ENCODE measurements at regions not wholly inside any gene's neighbourhood (a gene's known extent, or its start where the extent isn't known, plus 50 kb on each side); places are given as distances from the start of the nearest gene placed in this dataset.

DNA sequence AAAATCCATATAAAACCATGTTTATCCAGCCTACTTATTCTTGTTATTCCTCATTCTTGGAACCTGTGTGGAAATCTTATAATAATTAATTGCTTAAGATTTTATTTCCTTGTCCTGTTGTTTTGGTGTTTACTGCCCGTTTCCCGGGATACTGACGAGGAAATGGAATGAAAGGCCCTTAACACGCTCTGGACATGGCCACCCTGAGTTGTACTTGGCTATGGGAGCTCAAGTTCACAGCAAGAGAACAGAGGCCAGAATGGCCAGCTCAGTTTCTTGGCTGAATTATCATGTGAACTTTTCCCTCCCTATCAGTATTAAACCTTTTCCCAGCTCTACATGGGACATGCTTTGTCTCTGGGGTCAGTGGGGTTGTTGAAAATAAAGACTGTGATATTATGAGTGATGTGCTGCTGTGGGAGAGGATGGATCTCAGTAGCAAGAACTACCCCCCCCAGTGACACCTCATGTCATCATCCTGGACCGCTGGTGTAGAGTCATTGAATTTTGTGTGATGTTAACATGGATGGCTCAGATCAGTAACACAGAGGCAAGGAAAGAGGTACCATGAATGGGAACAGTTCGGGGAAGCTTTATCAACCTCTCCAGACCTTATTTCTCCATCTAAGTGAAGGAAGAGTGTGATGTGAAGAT is 87.0 kb upstream of the IGFBP3 start:
- TF ChIP-seq FOXP2 (optimal IDR thresholded peaks at IDR 0.05; ENCODE audit: borderline replicate concordance, extremely low read depth, extremely low read length, insufficient read depth) (no peak), SIN3A (IDR thresholded peaks at IDR 0.05; ENCODE audit: borderline replicate concordance, insufficient read depth, low read length) (no peak), POLR2AphosphoS5 (IDR thresholded peaks at IDR 0.05; ENCODE audit: low read depth, low read length) (no peak)
- TF ChIP-seq, protein P1, sequence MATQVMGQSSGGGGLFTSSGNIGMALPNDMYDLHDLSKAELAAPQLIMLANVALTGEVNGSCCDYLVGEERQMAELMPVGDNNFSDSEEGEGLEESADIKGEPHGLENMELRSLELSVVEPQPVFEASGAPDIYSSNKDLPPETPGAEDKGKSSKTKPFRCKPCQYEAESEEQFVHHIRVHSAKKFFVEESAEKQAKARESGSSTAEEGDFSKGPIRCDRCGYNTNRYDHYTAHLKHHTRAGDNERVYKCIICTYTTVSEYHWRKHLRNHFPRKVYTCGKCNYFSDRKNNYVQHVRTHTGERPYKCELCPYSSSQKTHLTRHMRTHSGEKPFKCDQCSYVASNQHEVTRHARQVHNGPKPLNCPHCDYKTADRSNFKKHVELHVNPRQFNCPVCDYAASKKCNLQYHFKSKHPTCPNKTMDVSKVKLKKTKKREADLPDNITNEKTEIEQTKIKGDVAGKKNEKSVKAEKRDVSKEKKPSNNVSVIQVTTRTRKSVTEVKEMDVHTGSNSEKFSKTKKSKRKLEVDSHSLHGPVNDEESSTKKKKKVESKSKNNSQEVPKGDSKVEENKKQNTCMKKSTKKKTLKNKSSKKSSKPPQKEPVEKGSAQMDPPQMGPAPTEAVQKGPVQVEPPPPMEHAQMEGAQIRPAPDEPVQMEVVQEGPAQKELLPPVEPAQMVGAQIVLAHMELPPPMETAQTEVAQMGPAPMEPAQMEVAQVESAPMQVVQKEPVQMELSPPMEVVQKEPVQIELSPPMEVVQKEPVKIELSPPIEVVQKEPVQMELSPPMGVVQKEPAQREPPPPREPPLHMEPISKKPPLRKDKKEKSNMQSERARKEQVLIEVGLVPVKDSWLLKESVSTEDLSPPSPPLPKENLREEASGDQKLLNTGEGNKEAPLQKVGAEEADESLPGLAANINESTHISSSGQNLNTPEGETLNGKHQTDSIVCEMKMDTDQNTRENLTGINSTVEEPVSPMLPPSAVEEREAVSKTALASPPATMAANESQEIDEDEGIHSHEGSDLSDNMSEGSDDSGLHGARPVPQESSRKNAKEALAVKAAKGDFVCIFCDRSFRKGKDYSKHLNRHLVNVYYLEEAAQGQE (IDR thresholded peaks at IDR 0.05; ENCODE audit: insufficient read depth in 1 of 2, low read depth in 2 of 2, low read length in 2 of 2) = no peak

DNA sequence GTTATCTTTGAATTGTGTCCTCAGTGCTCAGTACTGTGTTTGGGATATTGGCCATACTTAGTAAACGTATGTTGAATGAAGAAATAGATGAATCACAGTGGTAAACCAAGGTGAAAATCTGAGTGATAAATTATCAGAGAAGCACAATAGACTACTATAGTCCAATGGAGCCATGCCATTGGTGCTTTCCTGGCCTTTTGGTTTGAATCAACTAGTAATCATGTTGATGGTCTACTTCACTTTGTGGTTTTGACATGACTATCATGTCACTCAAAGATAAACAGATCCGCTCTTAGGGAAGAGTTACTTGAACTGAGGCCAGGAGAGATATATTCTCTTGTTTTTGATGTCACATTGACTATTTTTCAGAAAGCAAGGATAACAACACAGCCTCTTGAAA is 86.1 kb upstream of the IGFBP3 start:
- TF ChIP-seq SIN3A (IDR thresholded peaks at IDR 0.05; ENCODE audit: borderline replicate concordance, insufficient read depth, low read length) = no peak
- TF ChIP-seq POLR2AphosphoS5 (IDR thresholded peaks at IDR 0.05; ENCODE audit: low read depth, low read length) = no peak
- TF ChIP-seq, protein P1 (IDR thresholded peaks at IDR 0.05; ENCODE audit: insufficient read depth in 1 of 2, low read depth in 2 of 2, low read length in 2 of 2) = no peak
- no peak for TF ChIP-seq TAF1 (IDR thresholded peaks at IDR 0.05; ENCODE audit: borderline replicate concordance, insufficient read depth, low read length)
- no peak for TF ChIP-seq FOXP2 (optimal IDR thresholded peaks at IDR 0.05; ENCODE audit: borderline replicate concordance, extremely low read depth, extremely low read length, insufficient read depth)

DNA sequence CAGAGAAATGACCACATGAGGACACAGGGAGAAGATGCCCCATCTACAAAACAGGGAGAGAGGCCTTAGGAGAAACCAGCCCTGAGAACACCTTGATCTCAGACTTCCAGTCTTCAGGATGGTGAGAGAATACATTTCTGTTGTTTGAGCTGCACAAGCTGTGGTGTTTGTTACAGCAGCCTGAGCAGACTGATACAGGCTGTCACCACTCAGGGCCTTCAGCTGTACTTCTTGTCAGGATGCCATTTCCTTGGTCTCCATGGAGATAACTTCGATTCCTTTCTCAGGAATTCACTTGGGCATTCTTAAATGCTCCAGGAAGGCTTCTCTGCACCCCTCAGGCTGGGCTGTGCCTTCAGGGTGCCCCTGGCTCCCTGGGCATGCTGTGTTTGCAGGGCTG is 85.7 kb upstream of the IGFBP3 start:
- TF ChIP-seq FOXP2 (optimal IDR thresholded peaks at IDR 0.05; ENCODE audit: borderline replicate concordance, extremely low read depth, extremely low read length, insufficient read depth) = no peak
- TF ChIP-seq, protein P1 (IDR thresholded peaks at IDR 0.05; ENCODE audit: insufficient read depth in 1 of 2, low read depth in 2 of 2, low read length in 2 of 2) = no peak
- TF ChIP-seq POLR2AphosphoS5 (IDR thresholded peaks at IDR 0.05; ENCODE audit: low read depth, low read length) = no peak
- TF ChIP-seq TAF1 (IDR thresholded peaks at IDR 0.05; ENCODE audit: borderline replicate concordance, insufficient read depth, low read length) = no peak
- no peak for TF ChIP-seq SIN3A (IDR thresholded peaks at IDR 0.05; ENCODE audit: borderline replicate concordance, insufficient read depth, low read length)

DNA sequence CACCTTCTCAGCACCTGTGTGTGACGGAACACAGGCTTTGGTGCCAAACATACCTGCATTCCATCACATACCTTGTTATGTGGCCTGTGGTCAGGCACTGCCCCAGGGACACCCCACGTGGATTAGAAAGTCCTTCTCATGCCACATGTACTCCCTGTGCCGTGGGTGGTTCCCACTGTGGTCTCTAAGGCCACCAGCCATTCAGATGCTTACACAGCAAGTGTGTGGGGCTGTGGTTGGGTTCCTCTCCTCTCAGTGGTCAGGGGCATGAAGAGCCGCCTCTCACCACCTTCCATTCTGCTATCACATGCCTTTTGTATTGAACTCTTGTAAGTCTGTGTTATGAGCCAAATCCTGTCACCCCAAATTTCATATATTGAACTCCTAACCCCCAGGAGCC is 85.1 kb upstream of the IGFBP3 start:
- TF ChIP-seq, protein P1 (IDR thresholded peaks at IDR 0.05; ENCODE audit: insufficient read depth in 1 of 2, low read depth in 2 of 2, low read length in 2 of 2) = no peak
- TF ChIP-seq FOXP2 (optimal IDR thresholded peaks at IDR 0.05; ENCODE audit: borderline replicate concordance, extremely low read depth, extremely low read length, insufficient read depth) (no peak), SIN3A (IDR thresholded peaks at IDR 0.05; ENCODE audit: borderline replicate concordance, insufficient read depth, low read length) (no peak), TAF1 (IDR thresholded peaks at IDR 0.05; ENCODE audit: borderline replicate concordance, insufficient read depth, low read length) (no peak), POLR2AphosphoS5 (IDR thresholded peaks at IDR 0.05; ENCODE audit: low read depth, low read length) (no peak)
